VCaP (cell line): ENCODE measurements at regions not wholly inside any gene's neighbourhood (a gene's known extent, or its start where the extent isn't known, plus 50 kb on each side); places are given as distances from the start of the nearest gene placed in this dataset.
A peak's percentile ranks its signal among the peaks of the same experiment; 100 is the strongest.

Experiments used
- H3K27ac ChIP-seq: fragments of 450-650 bp; 2 replicates; pipeline ENCODE4 v1.5.1; 2017
- CTCF ChIP-seq: fragments of 450-650 bp; conservative IDR thresholded peaks from 2 replicates; pipeline ENCODE4 v1.5.1; 2017; ENCODE audit warnings: mild to moderate bottlenecking, moderate library complexity

GRCh38 chr12:11540156-11540555 lies 109.3 kb upstream of the ETV6 start:
- no peak overlapping the region for H3K27ac ChIP-seq
- TF ChIP-seq CTCF: no peak

- H3K27ac ChIP-seq: no peak overlapping the region
- no peak for TF ChIP-seq CTCF
Measured at GRCh38 chr12:11540615-11541310, 108.7 kb upstream of the ETV6 start.

- no peak overlapping the region for H3K27ac ChIP-seq
- TF ChIP-seq CTCF: no peak
Measured at GRCh38 chr12:11542599-11542998, 106.9 kb upstream of the ETV6 start.

GRCh38 chr12:11543457-11544158 lies 105.9 kb upstream of the ETV6 start:
- no peak for TF ChIP-seq CTCF
- H3K27ac ChIP-seq: no peak overlapping the region

- no peak for TF ChIP-seq CTCF
Measured at GRCh38 chr12:11545484-11546330, 103.8 kb upstream of the ETV6 start.

GRCh38 chr12:11546582-11547270 lies 102.7 kb upstream of the ETV6 start:
- peak overlapping the region; percentile 82 for H3K27ac ChIP-seq

More at GRCh38 chr12:11545484-11546330, 103.8 kb upstream of the ETV6 start:
- peak overlapping the region; percentile 82 for H3K27ac ChIP-seq

- peak overlapping the region; percentile 82 for H3K27ac ChIP-seq
Measured at GRCh38 chr12:11547271-11547646, 102.2 kb upstream of the ETV6 start.

GRCh38 chr12:11549119-11549518 lies 100.4 kb upstream of the ETV6 start:
- H3K27ac ChIP-seq: no peak overlapping the region
- TF ChIP-seq CTCF: no peak
